Osteocyte (in vitro differentiated cells): ENCODE measurements at regions not wholly inside any gene's neighbourhood (a gene's known extent, or its start where the extent isn't known, plus 50 kb on each side); places are given as distances from the start of the nearest gene placed in this dataset.
A peak's percentile ranks its signal among the peaks of the same experiment; 100 is the strongest.

Experiments used
- DNase-seq: peaks from one replicate; pipeline ENCODE4 v3.0.0; 2021; ENCODE audit warnings: mixed read lengths; ENCODE audit not compliant: unreplicated experiment; ENCODE audit errors: extremely low spot score
- H3K27ac Mint-ChIP-seq: one replicate; pipeline ENCODE4 v1.8.0; 2021; ENCODE audit warnings: mild to moderate bottlenecking, mixed read lengths; ENCODE audit not compliant: unreplicated experiment
- H3K27me3 Mint-ChIP-seq: one replicate; pipeline ENCODE4 v1.8.0; 2021; ENCODE audit warnings: mixed read lengths; ENCODE audit not compliant: unreplicated experiment
- H3K36me3 Mint-ChIP-seq: one replicate; pipeline ENCODE4 v1.8.0; 2021; ENCODE audit warnings: mixed read lengths; ENCODE audit not compliant: unreplicated experiment
- H3K4me1 Mint-ChIP-seq: one replicate; pipeline ENCODE4 v1.8.0; 2021; ENCODE audit warnings: mixed read lengths; ENCODE audit not compliant: unreplicated experiment
- H3K4me3 Mint-ChIP-seq: one replicate; pipeline ENCODE4 v1.8.0; 2021; ENCODE audit warnings: mild to moderate bottlenecking, moderate library complexity, mixed read lengths; ENCODE audit not compliant: unreplicated experiment
- H3K9me3 Mint-ChIP-seq: one replicate; pipeline ENCODE4 v1.8.0; 2021; ENCODE audit warnings: mixed read lengths; ENCODE audit not compliant: unreplicated experiment
- CTCF ChIP-seq: fragments of 200-600 bp; sonication (generic); IDR thresholded peaks from 2 replicates; pipeline ENCODE4 v1.5.0; 2021; ENCODE audit warnings: antibody characterized with exemption, mild to moderate bottlenecking, moderate library complexity

- Mint-ChIP-seq H3K27ac (no peak overlapping the region), H3K4me3 (no peak overlapping the region), H3K9me3 (peaks cover 32% of the 10 kb centered on the region), H3K27me3 (no peaks in the 10 kb centered on the region), H3K36me3 (peaks cover 8% of the 10 kb centered on the region), H3K4me1 (no peaks in the 10 kb centered on the region)
- TF ChIP-seq CTCF, result no peak
- no peak for DNase-seq
Measured at GRCh38 chr5:124007675-124008398, 495.9 kb downstream of the CSNK1G3 start.

DNA sequence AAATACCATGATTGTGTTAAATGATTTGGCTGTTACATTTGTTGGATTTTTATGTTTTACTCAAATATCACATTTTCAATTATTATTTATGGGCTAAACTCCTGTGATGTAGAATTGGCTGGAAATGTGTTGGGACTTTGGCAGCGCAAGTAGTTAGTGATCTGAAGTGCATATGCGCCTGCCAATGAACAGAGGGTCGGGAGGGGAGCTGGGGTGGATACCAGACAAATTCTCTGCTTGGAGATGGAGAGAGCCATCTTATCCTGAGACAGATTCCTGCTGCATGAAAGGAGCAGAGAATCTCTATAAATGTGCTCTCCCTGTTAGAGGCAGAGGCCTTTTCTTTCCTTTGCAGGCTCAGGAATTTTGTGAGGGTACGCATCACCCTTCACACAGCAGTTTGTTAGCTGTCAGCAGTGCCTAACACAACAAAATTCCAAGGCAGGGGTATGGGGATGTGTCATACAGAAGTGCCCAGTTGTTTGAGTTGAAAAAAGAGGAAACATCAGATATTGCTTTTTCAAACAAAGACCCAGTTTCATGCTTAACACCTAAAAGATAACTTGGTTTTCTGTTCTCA, 489.1 kb downstream of the CSNK1G3 start:
- Mint-ChIP-seq H3K4me1 (peaks cover 19% of the 10 kb centered on the region), H3K27me3 (no peaks in the 10 kb centered on the region)

DNA sequence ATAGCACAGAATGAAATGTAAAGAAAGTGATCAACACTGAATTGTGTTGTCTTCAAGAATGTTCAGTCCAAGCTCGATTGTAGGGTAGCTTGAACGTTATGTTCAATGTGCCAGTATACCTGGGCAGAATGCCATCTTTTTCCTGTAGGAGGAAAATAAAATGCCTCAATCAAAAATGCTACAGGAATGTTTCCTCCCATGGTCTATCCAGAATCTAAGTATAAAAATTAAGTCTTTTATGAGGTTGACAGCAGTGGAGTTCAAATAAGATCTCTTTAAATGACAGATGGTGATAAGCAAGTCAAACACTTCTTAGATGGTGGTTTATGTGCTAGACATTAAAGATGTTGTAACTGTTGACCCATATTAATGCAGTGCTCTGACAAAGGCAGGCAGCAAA, 488.6 kb downstream of the CSNK1G3 start:
- Mint-ChIP-seq H3K4me1 (peaks cover 19% of the 10 kb centered on the region), H3K9me3 (no peaks in the 10 kb centered on the region), H3K27me3 (no peaks in the 10 kb centered on the region), H3K4me3 (no peak overlapping the region), H3K36me3 (peaks cover 2% of the 10 kb centered on the region), H3K27ac (no peak overlapping the region)
- no peak for DNase-seq
- TF ChIP-seq CTCF, result no peak

More for the DNA sequence above, 489.1 kb downstream of the CSNK1G3 start:
- no peak overlapping the region for H3K4me3 Mint-ChIP-seq
- no peak for TF ChIP-seq CTCF
- H3K9me3 Mint-ChIP-seq, result peaks cover 3% of the 10 kb centered on the region
- no peak overlapping the region for H3K27ac Mint-ChIP-seq
- DNase-seq, result no peak
- peaks cover 2% of the 10 kb centered on the region for H3K36me3 Mint-ChIP-seq

GRCh38 chr5:123997462-123998215, 485.7 kb downstream of the CSNK1G3 start:
- no peak overlapping the region for H3K4me3 Mint-ChIP-seq
- TF ChIP-seq CTCF, result no peak
- H3K27ac Mint-ChIP-seq, result peak overlapping the region; percentile 15
- peaks cover 2% of the 10 kb centered on the region for H3K36me3 Mint-ChIP-seq
- H3K9me3 Mint-ChIP-seq, result peaks cover 3% of the 10 kb centered on the region
- peaks cover 19% of the 10 kb centered on the region for H3K4me1 Mint-ChIP-seq
- DNase-seq, result no peak
- H3K27me3 Mint-ChIP-seq, result no peaks in the 10 kb centered on the region

DNA sequence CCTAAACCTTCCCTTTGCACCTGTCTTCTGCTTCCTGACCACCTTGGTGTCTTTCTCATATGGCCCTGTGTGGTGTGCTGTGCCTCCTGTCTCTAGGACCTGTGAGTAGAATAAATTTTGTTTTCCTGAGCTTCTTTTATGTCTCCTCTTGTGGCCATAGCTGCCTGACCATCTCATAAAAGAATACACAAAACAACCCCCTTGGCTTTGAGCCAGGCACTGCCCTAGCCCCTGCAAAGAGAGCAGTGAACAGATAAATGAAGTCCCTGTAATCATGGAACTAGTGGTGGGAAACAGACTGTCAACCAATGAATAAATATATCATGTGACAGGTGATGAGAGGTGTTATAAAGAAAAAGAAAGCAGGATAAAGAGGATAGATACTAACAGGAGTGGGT, 485.1 kb downstream of the CSNK1G3 start:
- H3K36me3 Mint-ChIP-seq, result peaks cover 2% of the 10 kb centered on the region
- TF ChIP-seq CTCF, result no peak
- H3K4me1 Mint-ChIP-seq, result peaks cover 19% of the 10 kb centered on the region
- H3K27ac Mint-ChIP-seq, result peak overlapping the region; percentile 28
- no peak for DNase-seq
- H3K27me3 Mint-ChIP-seq, result no peaks in the 10 kb centered on the region
- peaks cover 3% of the 10 kb centered on the region for H3K9me3 Mint-ChIP-seq
- no peak overlapping the region for H3K4me3 Mint-ChIP-seq
